Activated naive CD4-positive, alpha-beta T cell treated with anti-CD3 and anti-CD28 coated beads, Interleukin-2, amount 50 U/mL, for 72 hours (primary cell): ENCODE measurements at regions not wholly inside any gene's neighbourhood (a gene's known extent, or its start where the extent isn't known, plus 50 kb on each side); places are given as distances from the start of the nearest gene placed in this dataset.

Experiments used
- ATAC-seq, 2 donors: fragments of 150-1000 bp; cut with Tn5 transposase; 2 replicates each; pipeline ENCODE4 v1.10.0; 2021; ENCODE audit warnings: mild to moderate bottlenecking in 2 of 2, moderate library complexity in 2 of 2
- DNase-seq, 2 donors: peaks; one replicate each; pipeline ENCODE4 v3.0.0; 2021 to 2022; ENCODE audit warnings: low spot score in 2 of 2
- H3K27ac Mint-ChIP-seq, 2 donors: one replicate each; pipeline ENCODE4 v1.8.0; 2022; ENCODE audit warnings: mild to moderate bottlenecking in 2 of 2, mixed read lengths in 2 of 2
- H3K36me3 Mint-ChIP-seq, 2 donors: one replicate each; pipeline ENCODE4 v1.8.0; 2022; ENCODE audit warnings: mixed read lengths in 2 of 2
- H3K9me3 Mint-ChIP-seq, 2 donors: one replicate each; pipeline ENCODE4 v1.8.0; 2022; ENCODE audit warnings: mixed read lengths in 2 of 2

- H3K36me3 Mint-ChIP-seq: peaks cover 19 to 31% of the 10 kb centered on the region in 2 donors
- peaks cover 11 to 23% of the 10 kb centered on the region in 2 donors for H3K9me3 Mint-ChIP-seq
- no peak for DNase-seq
- no peak for ATAC-seq
- H3K27ac Mint-ChIP-seq: no peak overlapping the region
Measured at GRCh38 chr3:106249981-106250380, 381.2 kb upstream of the CBLB start.

DNA sequence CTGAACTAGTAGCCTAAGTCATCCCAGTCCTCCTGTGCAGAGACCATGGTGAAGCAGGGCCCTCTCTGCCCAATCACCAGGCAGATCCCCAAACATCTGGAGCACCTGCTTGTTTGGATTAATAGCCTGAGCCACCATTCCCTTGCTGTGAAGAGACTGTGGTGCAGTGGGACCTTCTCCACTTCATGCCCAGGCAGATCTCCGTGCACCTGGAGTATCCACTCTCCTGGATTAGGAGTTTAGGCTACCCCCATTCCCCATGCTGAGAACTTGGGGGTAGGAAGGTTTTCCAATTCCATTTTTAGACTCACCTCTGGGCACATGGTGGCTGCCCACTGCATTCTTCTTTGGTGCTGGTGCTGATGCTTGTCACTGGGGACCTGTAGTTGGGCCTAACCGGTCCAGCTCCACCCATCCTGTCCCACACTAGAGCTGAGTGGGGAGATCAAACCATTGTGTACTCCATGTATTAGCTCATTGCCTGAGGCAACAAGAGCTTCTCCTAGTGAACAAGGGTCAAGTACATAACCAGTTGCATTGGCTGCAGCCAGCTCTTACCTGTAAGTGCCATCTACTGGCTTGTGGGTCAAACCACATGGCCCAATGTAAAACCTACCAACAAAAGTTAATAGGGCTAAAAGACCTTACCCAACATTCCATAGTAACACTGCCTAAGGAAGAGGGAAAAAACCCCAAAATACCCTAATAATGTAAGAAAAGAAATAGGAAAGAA, 382.5 kb upstream of the CBLB start:
- DNase-seq (no peak), ATAC-seq (no peak)
- peaks cover 19 to 25% of the 10 kb centered on the region in 2 donors for H3K36me3 Mint-ChIP-seq
- H3K27ac Mint-ChIP-seq: peak overlapping the region in 1 of 2 donors; percentile 40
- H3K9me3 Mint-ChIP-seq: peaks cover 11 to 23% of the 10 kb centered on the region in 2 donors

GRCh38 chr3:106255870-106256248, 387.0 kb upstream of the CBLB start:
- Mint-ChIP-seq H3K36me3 (peaks cover 11% of the 10 kb centered on the region in 2 donors), H3K9me3 (peaks cover 5 to 14% of the 10 kb centered on the region in 2 donors), H3K27ac (no peak overlapping the region)
- no peak for DNase-seq
- ATAC-seq: no peak

- H3K36me3 Mint-ChIP-seq: peaks cover 6 to 7% of the 10 kb centered on the region in 2 donors
- no peak for ATAC-seq
- no peak for DNase-seq
- H3K27ac Mint-ChIP-seq: no peak overlapping the region
- peaks cover 3 to 13% of the 10 kb centered on the region in 2 donors for H3K9me3 Mint-ChIP-seq
Measured at GRCh38 chr3:106256249-106256957, 387.6 kb upstream of the CBLB start.

DNA sequence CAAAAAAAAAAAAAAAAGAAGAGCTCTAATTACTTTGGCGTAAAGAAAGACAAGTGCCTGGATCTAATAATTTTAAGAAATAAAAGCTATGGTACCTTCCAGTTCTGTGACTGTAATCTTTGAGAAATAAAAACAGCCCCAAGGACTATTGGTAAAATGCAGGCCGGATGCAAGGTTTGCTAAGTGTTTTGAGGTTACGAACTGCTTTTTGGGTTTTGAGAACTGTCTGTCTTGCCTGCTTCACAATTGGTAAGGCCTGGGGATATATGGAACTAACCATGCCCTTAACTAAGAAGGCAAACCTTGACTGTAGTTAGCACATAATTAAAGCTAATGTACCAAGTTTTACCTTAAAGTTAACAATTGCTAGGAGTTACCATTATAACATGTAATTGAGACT, 388.4 kb upstream of the CBLB start:
- Mint-ChIP-seq H3K36me3 (peaks cover 0 to 3% of the 10 kb centered on the region in 2 donors), H3K9me3 (peaks cover 0 to 8% of the 10 kb centered on the region in 2 donors), H3K27ac (no peak overlapping the region)
- no peak for DNase-seq
- no peak for ATAC-seq

DNA sequence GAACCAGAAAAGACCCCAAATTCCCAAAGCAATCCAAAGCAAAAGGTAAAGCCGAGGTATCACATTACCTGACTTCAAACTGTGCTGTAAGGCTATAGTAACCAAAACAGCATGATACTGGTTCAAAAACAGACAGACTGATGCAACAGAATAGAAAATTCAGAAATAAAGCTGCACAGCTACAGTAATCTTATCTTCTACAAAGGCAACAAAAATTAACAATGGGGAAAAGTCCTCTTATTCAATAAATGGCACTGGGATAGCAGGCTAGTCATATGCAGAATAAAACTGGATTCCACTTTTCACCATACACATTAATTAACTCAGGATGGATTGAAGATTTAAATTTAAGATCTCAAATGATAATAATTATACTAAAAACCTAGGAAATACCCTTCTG, 392.6 kb upstream of the CBLB start:
- H3K36me3 Mint-ChIP-seq: peaks cover 0 to 5% of the 10 kb centered on the region in 2 donors
- H3K9me3 Mint-ChIP-seq: peaks cover 0 to 4% of the 10 kb centered on the region in 2 donors
- no peak overlapping the region for H3K27ac Mint-ChIP-seq
- ATAC-seq: no peak
- no peak for DNase-seq

DNA sequence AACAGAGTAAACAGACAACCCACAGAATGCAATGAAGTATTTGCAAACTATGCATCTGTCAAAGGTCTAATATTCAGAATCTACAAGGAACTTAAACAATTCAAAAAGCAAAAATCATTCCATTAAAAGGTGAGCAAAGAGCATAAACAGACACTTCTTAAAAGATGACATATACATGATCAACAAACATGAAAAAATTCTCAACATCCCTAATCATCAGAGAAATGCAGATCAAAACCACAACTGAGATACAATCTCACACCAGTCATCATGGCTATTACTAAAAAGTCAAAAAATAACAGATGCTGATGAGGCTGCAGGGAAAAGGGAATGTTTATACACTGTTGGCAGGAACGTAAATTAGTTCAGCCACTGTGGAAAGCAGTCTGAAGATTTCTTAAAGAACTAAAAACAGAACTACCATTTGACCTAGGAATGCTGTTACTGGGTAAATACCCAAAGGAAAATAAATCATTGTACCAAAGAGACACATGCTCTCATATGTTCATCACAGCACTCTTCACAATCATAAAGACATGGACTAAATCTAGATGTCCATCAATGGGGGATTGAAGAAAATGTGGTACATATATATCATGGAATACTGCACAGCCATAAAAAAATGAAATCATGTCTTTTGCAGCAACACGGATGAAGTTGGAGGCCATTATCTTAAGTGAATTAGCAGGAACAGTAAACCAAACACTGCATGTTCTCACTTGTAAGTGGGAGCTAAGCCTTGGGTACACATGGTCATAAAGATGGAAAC, 393.3 kb upstream of the CBLB start:
- ATAC-seq (no peak), DNase-seq (no peak)
- Mint-ChIP-seq H3K9me3 (no peaks in the 10 kb centered on the region), H3K27ac (no peak overlapping the region), H3K36me3 (peaks cover 0 to 5% of the 10 kb centered on the region in 2 donors)

DNA sequence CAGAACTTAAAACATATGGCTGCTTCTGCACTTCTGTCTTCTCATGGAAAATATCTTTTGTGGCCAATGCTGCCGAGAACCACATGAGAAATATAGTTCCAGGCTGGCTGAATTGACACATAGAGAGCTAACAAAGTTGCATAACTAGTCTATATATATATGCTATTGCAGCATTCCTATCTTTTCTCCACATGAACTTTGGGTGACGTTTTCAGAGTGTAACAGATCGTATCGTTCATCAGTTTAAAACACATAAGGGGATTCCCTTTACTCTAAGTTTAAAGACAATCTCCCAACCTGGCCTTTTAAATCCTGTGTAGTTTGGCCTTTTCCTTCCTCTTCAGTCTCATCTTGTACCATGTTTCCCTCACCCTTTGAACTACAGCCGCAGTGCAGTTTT, 394.2 kb upstream of the CBLB start:
- Mint-ChIP-seq H3K27ac (no peak overlapping the region), H3K9me3 (no peaks in the 10 kb centered on the region), H3K36me3 (peaks cover 0 to 5% of the 10 kb centered on the region in 2 donors)
- no peak for ATAC-seq
- DNase-seq: no peak

GRCh38 chr3:106263546-106263945, 394.7 kb upstream of the CBLB start:
- Mint-ChIP-seq H3K36me3 (peaks cover 0 to 5% of the 10 kb centered on the region in 2 donors), H3K27ac (no peak overlapping the region), H3K9me3 (peaks cover 0 to 3% of the 10 kb centered on the region in 2 donors)
- no peak for DNase-seq
- no peak for ATAC-seq

DNA sequence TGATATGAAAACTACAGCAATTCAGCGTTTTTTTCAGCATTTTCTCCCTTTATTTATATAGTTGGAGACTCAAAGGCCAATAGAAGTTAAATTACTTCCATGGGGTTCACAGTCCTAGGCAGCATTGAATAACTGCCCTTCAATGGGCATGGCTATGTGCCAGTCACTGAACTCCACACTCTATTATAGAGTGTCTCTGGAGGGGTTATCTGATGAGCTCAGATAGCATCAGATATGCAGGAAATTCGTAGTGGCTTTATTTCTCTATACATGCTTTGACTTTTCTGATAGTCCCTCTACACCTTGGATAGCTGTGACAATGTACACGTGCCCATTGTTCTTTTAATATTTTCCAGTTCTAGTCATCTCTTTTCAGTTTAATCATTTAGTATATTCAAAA, 396.9 kb upstream of the CBLB start:
- DNase-seq (no peak), ATAC-seq (no peak)
- Mint-ChIP-seq H3K36me3 (peaks cover 0 to 11% of the 10 kb centered on the region in 2 donors), H3K9me3 (peaks cover 0 to 4% of the 10 kb centered on the region in 2 donors), H3K27ac (no peak overlapping the region)

DNA sequence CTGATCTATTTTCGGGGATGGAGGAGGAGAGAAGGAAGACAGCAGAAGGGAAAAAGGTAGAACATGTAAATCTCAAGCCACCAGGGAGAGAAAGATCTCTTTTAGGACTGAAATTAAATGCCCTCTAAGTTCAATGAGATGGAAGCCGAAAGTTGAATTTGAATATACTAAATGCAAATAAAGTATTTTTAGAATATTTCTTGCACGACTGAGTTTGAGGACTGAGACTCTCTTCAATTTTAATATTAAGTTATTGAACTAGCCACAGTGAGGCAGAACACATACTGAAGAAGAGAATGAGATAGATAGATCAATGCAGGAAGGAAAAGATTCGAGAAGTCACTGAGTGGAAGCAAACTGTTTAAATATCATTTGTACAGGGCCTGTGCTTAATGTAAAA, 399.9 kb upstream of the CBLB start:
- peaks cover 4 to 11% of the 10 kb centered on the region in 2 donors for H3K36me3 Mint-ChIP-seq
- DNase-seq (no peak), ATAC-seq (no peak)
- H3K9me3 Mint-ChIP-seq: peaks cover 4 to 9% of the 10 kb centered on the region in 2 donors
- no peak overlapping the region for H3K27ac Mint-ChIP-seq

GRCh38 chr3:106272302-106272701, 403.5 kb upstream of the CBLB start:
- DNase-seq (no peak), ATAC-seq (no peak)
- peaks cover 12 to 27% of the 10 kb centered on the region in 2 donors for H3K9me3 Mint-ChIP-seq
- no peak overlapping the region for H3K27ac Mint-ChIP-seq
- peaks cover 12 to 24% of the 10 kb centered on the region in 2 donors for H3K36me3 Mint-ChIP-seq

GRCh38 chr3:106275592-106275991, 406.8 kb upstream of the CBLB start:
- DNase-seq (no peak), ATAC-seq (no peak)
- H3K9me3 Mint-ChIP-seq: peaks cover 22 to 36% of the 10 kb centered on the region in 2 donors
- H3K27ac Mint-ChIP-seq: no peak overlapping the region
- peaks cover 19 to 30% of the 10 kb centered on the region in 2 donors for H3K36me3 Mint-ChIP-seq

DNA sequence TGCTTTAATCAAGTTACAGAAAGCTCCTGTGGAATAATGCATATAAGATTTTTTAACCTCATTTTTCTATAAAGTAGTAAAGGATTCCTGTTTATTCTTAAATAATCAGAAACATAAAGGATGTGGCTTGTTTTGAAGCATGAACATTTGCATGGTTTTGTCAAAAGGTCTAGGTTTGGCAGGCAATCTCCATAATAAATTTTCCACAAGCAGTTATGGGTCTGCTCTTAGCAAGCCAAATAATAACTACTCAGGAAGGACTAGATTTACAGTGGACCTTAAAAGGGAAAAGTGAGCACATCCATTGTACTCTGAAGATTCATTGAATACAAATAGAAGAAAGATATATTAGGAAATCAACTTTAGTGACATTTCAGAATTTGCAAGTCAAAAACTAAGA, 407.3 kb upstream of the CBLB start:
- ATAC-seq (no peak), DNase-seq (no peak)
- Mint-ChIP-seq H3K36me3 (peaks cover 18 to 30% of the 10 kb centered on the region in 2 donors), H3K27ac (no peak overlapping the region), H3K9me3 (peaks cover 21 to 35% of the 10 kb centered on the region in 2 donors)

- DNase-seq: no peak
- peak overlapping the region in 1 of 2 donors; percentile 62 for H3K27ac Mint-ChIP-seq
- no peak for ATAC-seq
- H3K36me3 Mint-ChIP-seq: peaks cover 15 to 30% of the 10 kb centered on the region in 2 donors
- peaks cover 18 to 31% of the 10 kb centered on the region in 2 donors for H3K9me3 Mint-ChIP-seq
Measured at GRCh38 chr3:106276755-106277612, 408.2 kb upstream of the CBLB start.

DNA sequence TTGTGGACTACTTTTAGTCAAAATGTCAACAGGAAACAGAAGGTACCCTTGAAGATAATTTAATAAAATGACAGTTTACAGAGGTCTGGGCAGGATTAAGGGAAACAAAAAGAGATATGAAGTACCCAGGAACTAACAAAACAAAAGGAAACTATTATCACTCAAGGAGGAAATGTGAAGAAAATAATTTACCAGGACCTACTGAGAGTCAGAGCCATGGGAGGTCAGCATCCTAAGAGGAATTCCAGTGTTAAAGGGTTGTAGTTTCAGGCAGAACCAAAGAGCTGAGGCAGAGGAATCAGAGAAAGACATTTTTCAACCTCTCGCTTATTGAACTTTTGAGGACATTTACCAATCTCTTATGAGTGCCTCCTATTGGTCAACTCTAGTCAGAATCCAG, 408.9 kb upstream of the CBLB start:
- no peak for DNase-seq
- Mint-ChIP-seq H3K9me3 (peaks cover 22 to 36% of the 10 kb centered on the region in 2 donors), H3K27ac (peak overlapping the region in 1 of 2 donors; percentile 62), H3K36me3 (peaks cover 20 to 30% of the 10 kb centered on the region in 2 donors)
- ATAC-seq: no peak
